ENCODE measurements at regions not wholly inside any gene's neighbourhood (a gene's known extent, or its start where the extent isn't known, plus 50 kb on each side); places are given as distances from the start of the nearest gene placed in this dataset.

- ChIA-PET CTCF (ENCODE audit: partially characterized antibody) (interaction anchor here (0.5 to 1.9 kb wide), 7 partner anchors 9 to 114 kb away, joined by 3 to 7 read pairs (median 4); no protein-coding TSS in a partner anchor), POLR2A (ENCODE audit: partially characterized antibody) (no interaction called here)
- no peak overlapping the region for H2AK5ac ChIP-seq (ENCODE audit: low read depth, low read length)
- FAIRE-seq (no peak), DNase-seq (ENCODE audit: low read depth in 1 of 2, low spot score in 2 of 2) (no peak)
- H3K9me3 ChIP-seq (ENCODE audit: insufficient read depth in 2 of 2, low read depth in 1 of 2, low read length in 1 of 2), result peaks cover 0 to 3% of the 10 kb centered on the region in 2 experiments; a peak in 1 of 4 replicates
- H3K23ac ChIP-seq (ENCODE audit: insufficient read length), result no peak overlapping the region
- H2BK20ac ChIP-seq (ENCODE audit: low read length), result no peak overlapping the region
- 79% methylated on average over 4 of the region's 4 CpGs; no CpG with 5 or more reads in 1 of the 2 experiments for WGBS, 2 experiments (ENCODE audit: extremely low coverage in 1 of 2, insufficient coverage in 1 of 2, insufficient read length in 1 of 2, insufficient replicate concordance in 2 of 2, low coverage in 1 of 2, low lambda C conversion rate in 2 of 2, missing lambda C conversion rate in 1 of 2)
- H3K14ac ChIP-seq (ENCODE audit: insufficient read length), result no peak overlapping the region
- no peak overlapping the region for H4K8ac ChIP-seq (ENCODE audit: extremely low read depth, insufficient read depth, low read length)
- H3K79me1 ChIP-seq (ENCODE audit: low read depth, low read length), result no peaks in the 10 kb centered on the region
- no peak overlapping the region for H3K18ac ChIP-seq (ENCODE audit: extremely low read depth, low read length)
- no peaks in the 10 kb centered on the region for H3K4me1 ChIP-seq (replicated peaks in 1 of 4; ENCODE audit: control insufficient read depth in 3 of 4, insufficient read depth in 4 of 4, low read length in 3 of 4)
- no peaks in the 10 kb centered on the region for H3K27me3 ChIP-seq (replicated peaks in 1 of 4; ENCODE audit: control insufficient read depth in 3 of 4, extremely low read depth in 1 of 4, insufficient read depth in 3 of 4, low read length in 3 of 4)
- no peaks in the 10 kb centered on the region for H3K23me2 ChIP-seq (ENCODE audit: low read depth, low read length)
- H2BK12ac ChIP-seq (ENCODE audit: low read depth, low read length), result no peak overlapping the region
- no peak overlapping the region for H3K56ac ChIP-seq (replicated peaks; ENCODE audit: insufficient read length, low read depth, low read length)
- no peak overlapping the region for H4K5ac ChIP-seq (ENCODE audit: insufficient read length, low read depth, low read length)
- H3K4ac ChIP-seq (replicated peaks; ENCODE audit: insufficient read length, low read depth, low read length), result no peak overlapping the region
- no peak overlapping the region for H2BK15ac ChIP-seq (ENCODE audit: low read length)
- no peak overlapping the region for H2BK5ac ChIP-seq (ENCODE audit: low read depth, low read length)
- no peaks in the 10 kb centered on the region for H4K20me1 ChIP-seq (replicated peaks in 1 of 2; ENCODE audit: control insufficient read depth in 1 of 2, insufficient read depth in 2 of 2, low read length in 2 of 2)
- H3K4me2 ChIP-seq (ENCODE audit: insufficient read depth in 1 of 2, low read depth in 2 of 2, low read length in 2 of 2), result no peak overlapping the region
- no peak overlapping the region for H3K27ac ChIP-seq (ENCODE audit: low read depth, low read length)
- H3K79me2 ChIP-seq (ENCODE audit: control insufficient read depth in 1 of 2, insufficient read depth in 2 of 2, low read length in 2 of 2), result no peaks in the 10 kb centered on the region
- no peak overlapping the region for H3K4me3 ChIP-seq (ENCODE audit: extremely low read depth in 1 of 4, insufficient read depth in 2 of 4, low read depth in 3 of 4, low read length in 4 of 4)
- H3K9ac ChIP-seq (replicated peaks in 1 of 4; ENCODE audit: extremely low read depth in 1 of 4, low read depth in 3 of 4, low read length in 3 of 4), result no peak overlapping the region
- no peak overlapping the region for H2AFZ ChIP-seq (ENCODE audit: low read length)
- no peak overlapping the region for H4K91ac ChIP-seq (replicated peaks; ENCODE audit: insufficient read length, low read length)
- no peaks in the 10 kb centered on the region for H3K36me3 ChIP-seq (ENCODE audit: control insufficient read depth in 2 of 4, insufficient read depth in 4 of 4, low read length in 3 of 4)
- no peak overlapping the region for H2BK120ac ChIP-seq (replicated peaks; ENCODE audit: low read depth, low read length)
- TF ChIP-seq FOSL1 (IDR thresholded peaks at IDR 0.05; ENCODE audit: insufficient read depth, low read depth, low read length), result no peak
- TF ChIP-seq SP1 (IDR thresholded peaks at IDR 0.05; ENCODE audit: low read depth, low read length), result no peak
- TF ChIP-seq CREB1 (IDR thresholded peaks at IDR 0.05), result no peak
- no peak for TF ChIP-seq NRF1 (IDR thresholded peaks at IDR 0.05; ENCODE audit: low read depth, low read length)
- TF ChIP-seq RAD21 (IDR thresholded peaks at IDR 0.05 in 1 of 2, conservative IDR thresholded peaks at IDR 0.05 in 1 of 2; ENCODE audit: low read depth in 2 of 2, low read length in 2 of 2), result no peak
- TF ChIP-seq SUZ12 (IDR thresholded peaks at IDR 0.05; ENCODE audit: low read length), result no peak
- TF ChIP-seq SAP30 (IDR thresholded peaks at IDR 0.05; ENCODE audit: insufficient read depth, insufficient replicate concordance, low read length), result no peak
- no peak for TF ChIP-seq CHD1 (IDR thresholded peaks at IDR 0.05; ENCODE audit: low read depth, low read length)
- no peak for TF ChIP-seq KDM1A (IDR thresholded peaks at IDR 0.05; ENCODE audit: borderline replicate concordance, low read length)
- no peak for TF ChIP-seq SIX5 (IDR thresholded peaks at IDR 0.05; ENCODE audit: low read depth, low read length)
- TF ChIP-seq RFX5 (IDR thresholded peaks at IDR 0.05; ENCODE audit: borderline replicate concordance, low read depth, low read length), result no peak
- no peak for TF ChIP-seq POLR2A (IDR thresholded peaks at IDR 0.05; ENCODE audit: control extremely low read depth in 1 of 2, low read depth in 2 of 2, low read length in 2 of 2)
These were observed 192.6 kb upstream of the PROK2 start for GRCh38 chr3:71977525-71977924.

Measured in H1 (cell line).